ENCODE measurements at regions not wholly inside any gene's neighbourhood (a gene's known extent, or its start where the extent isn't known, plus 50 kb on each side); places are given as distances from the start of the nearest gene placed in this dataset.

DNA sequence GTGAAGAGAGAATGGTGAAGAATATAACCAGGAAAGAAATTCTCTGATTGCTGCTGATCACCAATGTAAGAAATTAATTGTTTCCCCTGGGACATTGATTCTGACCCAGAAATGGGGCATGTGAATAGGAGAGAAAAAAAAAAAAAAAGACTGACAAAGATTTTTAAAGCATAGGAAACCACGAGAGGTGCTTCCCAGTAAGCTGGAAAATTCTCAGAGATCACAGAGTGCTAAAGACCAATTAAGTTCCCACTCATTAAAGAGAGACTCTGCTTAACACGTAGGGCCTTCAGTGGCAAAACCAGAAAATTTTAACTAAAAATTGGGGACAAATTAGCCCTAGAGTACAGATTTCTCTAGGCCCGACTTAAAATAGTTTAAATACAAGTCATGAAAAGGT, 604.4 kb downstream of the ARAP2 start:
- TF ChIP-seq POLR2A (IDR thresholded peaks at IDR 0.05; ENCODE audit: low read depth, low read length) (no peak), POLR2AphosphoS5 (IDR thresholded peaks at IDR 0.05; ENCODE audit: low read depth, low read length) (no peak), TAF1 (IDR thresholded peaks at IDR 0.05; ENCODE audit: borderline replicate concordance, low read depth, low read length) (no peak)
